IMR-90 (cell line): ENCODE measurements at regions not wholly inside any gene's neighbourhood (a gene's known extent, or its start where the extent isn't known, plus 50 kb on each side); places are given as distances from the start of the nearest gene placed in this dataset.

ENCODE experiments used
- ATAC-seq: fragments of 200-7000 bp; cut with Tn5 transposase; 2 replicates; pipeline ENCODE4 v1.9.1; 2020; ENCODE audit warnings: low read depth, mild to moderate bottlenecking, moderate library complexity
- BruUV-seq: library from RNA; stranded (reverse); fragments of 400-500 nt; replicated peaks from 2 replicates; lab custom pipeline; 2021; lab: Mats Ljungman, UMichigan
- CTCF ChIA-PET: fragments of 300-600 bp; formaldehyde crosslinking; extraction: SDS; loops from one replicate; lab custom pipeline; 2021; ENCODE audit warnings: antibody characterized with exemption; lab: Yijun Ruan, JAX
- POLR2A ChIA-PET: fragments of 300-600 bp; sonication (Branson Sonifier 250); formaldehyde crosslinking; loops from one replicate; lab custom pipeline; 2022; ENCODE audit warnings: antibody characterized with exemption; ENCODE audit not compliant: unreplicated experiment; lab: Charles Lee
- DNase-seq: peaks from one replicate; pipeline ENCODE4 v3.0.0; 2013
- H2AFZ ChIP-seq: replicated peaks from 2 replicates; pipeline ENCODE3; 2013; ENCODE audit warnings: low read length, mild to moderate bottlenecking; ENCODE audit not compliant: poor library complexity
- H2AK5ac ChIP-seq: 2 replicates; pipeline ENCODE4 v1.6.1; 2013; ENCODE audit warnings: low read depth, low read length, inconsistent platforms
- H2AK9ac ChIP-seq: replicated peaks from 2 replicates; pipeline ENCODE3; 2013; ENCODE audit warnings: mild to moderate bottlenecking, low read depth, low read length, moderate library complexity; ENCODE audit not compliant: poor library complexity
- H2BK120ac ChIP-seq: 2 replicates; pipeline ENCODE4 v1.6.1; 2013; ENCODE audit warnings: low read depth, low read length, inconsistent platforms
- H2BK15ac ChIP-seq: 3 replicates; pipeline ENCODE4 v1.6.1; 2013; ENCODE audit warnings: low read depth, low read length, inconsistent platforms
- H2BK20ac ChIP-seq: 2 replicates; pipeline ENCODE4 v1.6.1; 2013; ENCODE audit warnings: low read depth, mild to moderate bottlenecking, inconsistent platforms, low read length, moderate library complexity
- H2BK5ac ChIP-seq: 2 replicates; pipeline ENCODE4 v1.6.1; 2013; ENCODE audit warnings: mild to moderate bottlenecking, low read depth, low read length, inconsistent platforms; ENCODE audit not compliant: poor library complexity, severe bottlenecking
- H3K14ac ChIP-seq: replicated peaks from 2 replicates; pipeline ENCODE4 v1.6.1; 2013; ENCODE audit warnings: low read depth, low read length, inconsistent platforms
- H3K18ac ChIP-seq: 2 replicates; pipeline ENCODE4 v1.6.1; 2013; ENCODE audit warnings: low read depth, low read length, control low read depth
- H3K23ac ChIP-seq: 2 replicates; pipeline ENCODE4 v1.6.1; 2013; ENCODE audit warnings: low read depth, low read length, inconsistent platforms
- H3K27ac ChIP-seq: 2 replicates; pipeline ENCODE4 v1.5.1; 2013; ENCODE audit warnings: mild to moderate bottlenecking, control low read depth, low read length; ENCODE audit not compliant: insufficient read depth
- H3K27me3 ChIP-seq: 2 replicates; pipeline ENCODE4 v1.6.1; 2013; ENCODE audit warnings: low read length; ENCODE audit not compliant: control insufficient read depth, insufficient read depth
- H3K36me3 ChIP-seq: 2 replicates; pipeline ENCODE4 v1.6.1; 2013; ENCODE audit warnings: low read length, mixed read lengths; ENCODE audit not compliant: control insufficient read depth, insufficient read depth
- H3K4ac ChIP-seq: 2 replicates; pipeline ENCODE4 v1.6.1; 2013; ENCODE audit warnings: low read depth, low read length, inconsistent platforms
- H3K4me1 ChIP-seq: 2 replicates; pipeline ENCODE4 v1.6.1; 2013; ENCODE audit warnings: low read length, mixed read lengths; ENCODE audit not compliant: control insufficient read depth, insufficient read depth
- H3K4me2 ChIP-seq: 2 replicates; pipeline ENCODE4 v1.6.1; 2013; ENCODE audit warnings: low read depth, mild to moderate bottlenecking, control low read depth, low read length, moderate library complexity
- H3K4me3 ChIP-seq: 2 replicates; pipeline ENCODE4 v1.5.1; 2013; ENCODE audit warnings: low read depth, mild to moderate bottlenecking, control low read depth, low read length, moderate library complexity; ENCODE audit not compliant: insufficient read depth
- H3K56ac ChIP-seq: 2 replicates; pipeline ENCODE4 v1.6.1; 2013; ENCODE audit warnings: low read length, inconsistent platforms; ENCODE audit not compliant: insufficient read depth; ENCODE audit errors: extremely low read depth
- H3K79me1 ChIP-seq, 2 experiments: 2 replicates each; pipeline ENCODE4 v1.6.1; 2013; ENCODE audit warnings: low read length in 2 of 2, inconsistent platforms in 1 of 2, low read depth in 1 of 2
- H3K9ac ChIP-seq: 2 replicates; pipeline ENCODE4 v1.6.1; 2013; ENCODE audit warnings: low read depth, low read length, control low read depth
- H3K9me1 ChIP-seq: 2 replicates; pipeline ENCODE4 v1.6.1; 2013; ENCODE audit warnings: low read length, inconsistent platforms; ENCODE audit not compliant: insufficient read depth
- H3K9me3 ChIP-seq: 2 replicates; pipeline ENCODE4 v1.6.1; 2013; ENCODE audit warnings: low read length; ENCODE audit not compliant: control insufficient read depth, insufficient read depth
- H4K20me1 ChIP-seq: 2 replicates; pipeline ENCODE4 v1.6.1; 2013; ENCODE audit warnings: low read length, inconsistent platforms; ENCODE audit not compliant: insufficient read depth
- H4K5ac ChIP-seq: 2 replicates; pipeline ENCODE4 v1.6.1; 2013; ENCODE audit warnings: mild to moderate bottlenecking, low read depth, low read length, control low read depth
- H4K8ac ChIP-seq, 2 experiments: 2 replicates each; pipeline ENCODE4 v1.6.1; 2013; ENCODE audit warnings: low read depth in 2 of 2, low read length in 2 of 2, control low read depth in 1 of 2, inconsistent platforms in 1 of 2
- H4K91ac ChIP-seq: 2 replicates; pipeline ENCODE4 v1.6.1; 2013; ENCODE audit warnings: low read depth, low read length, inconsistent platforms; ENCODE audit not compliant: insufficient read depth
- CEBPB ChIP-seq: IDR thresholded peaks from 2 replicates; pipeline ENCODE4 v1.6.1; 2012; ENCODE audit warnings: low read depth, low read length, improper control_type of control experiment
- CHD1 ChIP-seq: IDR thresholded peaks from 2 replicates; pipeline ENCODE4 v1.6.1; 2012; ENCODE audit warnings: low read depth, low read length, improper control_type of control experiment
- CTCF ChIP-seq: conservative IDR thresholded peaks from 2 replicates; pipeline ENCODE4 v1.5.1; 2012; ENCODE audit warnings: mild to moderate bottlenecking, low read depth, low read length, improper control_type of control experiment
- ELK1 ChIP-seq: fragments of 150-350 bp; IDR thresholded peaks from 2 replicates; pipeline ENCODE4 v1.6.1; 2016; ENCODE audit warnings: low read depth, mild to moderate bottlenecking, low read length, moderate library complexity, borderline replicate concordance
- FOS ChIP-seq: fragments of 150-350 bp; IDR thresholded peaks from 2 replicates; pipeline ENCODE4 v1.6.1; 2016; ENCODE audit warnings: low read depth, low read length
- MAZ ChIP-seq: IDR thresholded peaks from 2 replicates; pipeline ENCODE4 v1.6.1; 2012; ENCODE audit warnings: low read depth, mild to moderate bottlenecking, low read length, improper control_type of control experiment, moderate library complexity, borderline replicate concordance
- MXI1 ChIP-seq: IDR thresholded peaks from 2 replicates; pipeline ENCODE4 v1.6.1; 2012; ENCODE audit warnings: low read depth, mild to moderate bottlenecking, low read length, moderate library complexity, borderline replicate concordance
- NFE2L2 ChIP-seq: fragments of 150-350 bp; IDR thresholded peaks from 2 replicates; pipeline ENCODE4 v1.6.1; 2016; ENCODE audit warnings: low read depth, mild to moderate bottlenecking, low read length
- POLR2A ChIP-seq: IDR thresholded peaks from 2 replicates; pipeline ENCODE4 v1.6.1; 2012; ENCODE audit warnings: mild to moderate bottlenecking, low read depth, low read length
- RAD21 ChIP-seq: IDR thresholded peaks from 2 replicates; pipeline ENCODE4 v1.6.1; 2012; ENCODE audit warnings: low read length, improper control_type of control experiment
- RCOR1 ChIP-seq: IDR thresholded peaks from 2 replicates; pipeline ENCODE4 v1.6.1; 2012; ENCODE audit warnings: mild to moderate bottlenecking, low read length, improper control_type of control experiment; ENCODE audit not compliant: insufficient replicate concordance
- RFX5 ChIP-seq: IDR thresholded peaks from 2 replicates; pipeline ENCODE4 v1.8.0; 2012; ENCODE audit warnings: low read depth, mild to moderate bottlenecking, low read length, moderate library complexity
- SMC3 ChIP-seq: fragments of 150-350 bp; IDR thresholded peaks from 2 replicates; pipeline ENCODE4 v1.6.1; 2016; ENCODE audit warnings: low read depth, mild to moderate bottlenecking, antibody characterized with exemption, low read length, moderate library complexity
- USF2 ChIP-seq: fragments of 150-350 bp; IDR thresholded peaks from 2 replicates; pipeline ENCODE4 v1.6.1; 2017; ENCODE audit warnings: mild to moderate bottlenecking, antibody characterized with exemption, low read length, low read depth
- dilution Hi-C: fragments of 300-500 bp; cut with HindIII; formaldehyde crosslinking; loops from one replicate; pipeline ENCODE4 v1.14.3; 2018; ENCODE audit warnings: low sequenced_read_pairs; ENCODE audit not compliant: unreplicated experiment
- in situ Hi-C: fragments of 300-500 bp; cut with MboI; formaldehyde crosslinking; loops from 3 replicates; pipeline ENCODE4 v1.14.3; 2019; ENCODE audit warnings: low sequenced_read_pairs, inconsistent platforms, mixed read lengths
- intact Hi-C: fragments of 100-400 bp; cut with micrococcal nuclease; formaldehyde crosslinking; loops from 2 replicates; pipeline ENCODE4 v1.10.0; 2022

GRCh38 chr18:42334931-42335330 is 379.9 kb downstream of the PIK3C3 start:
- dilution Hi-C loops (no loop called here), intact Hi-C loops (no loop called here), in situ Hi-C loops (no loop called here)
- Histone ChIP-seq H4K5ac (no peak overlapping the region), H4K91ac (no peak overlapping the region), H2BK120ac (no peak overlapping the region), H3K4ac (no peak overlapping the region), H2BK20ac (no peak overlapping the region), H3K9me1 (no peaks in the 10 kb centered on the region), H2AFZ (no peak overlapping the region), H3K27ac (no peak overlapping the region), H3K4me1 (no peaks in the 10 kb centered on the region), H2AK5ac (no peak overlapping the region), H4K20me1 (no peaks in the 10 kb centered on the region), H3K27me3 (no peaks in the 10 kb centered on the region), H3K18ac (no peak overlapping the region), H2BK5ac (no peak overlapping the region), H3K79me1 (no peaks in the 10 kb centered on the region), H3K36me3 (no peaks in the 10 kb centered on the region), H3K4me3 (no peak overlapping the region), H2BK15ac (no peak overlapping the region), H2AK9ac (no peak overlapping the region), H3K56ac (no peak overlapping the region), H3K4me2 (no peak overlapping the region), H3K9ac (no peak overlapping the region), H3K9me3 (peaks cover 2% of the 10 kb centered on the region; the same call in 1 of the 2 replicates), H4K8ac (no peak overlapping the region), H3K23ac (no peak overlapping the region), H3K14ac (no peak overlapping the region)
- TF ChIP-seq SMC3 (no peak), CTCF (no peak), MAZ (no peak), CEBPB (no peak), ELK1 (no peak), NFE2L2 (no peak), FOS (no peak), RFX5 (no peak), RCOR1 (no peak), RAD21 (no peak), MXI1 (no peak), USF2 (no peak), CHD1 (no peak), POLR2A (no peak)
- DNase-seq = no peak
- ChIA-PET CTCF (no interaction called here), POLR2A (no interaction called here)
- no peak for ATAC-seq
- no TSS peak for BruUV-seq
